ENCODE measurements at regions not wholly inside any gene's neighbourhood (a gene's known extent, or its start where the extent isn't known, plus 50 kb on each side); places are given as distances from the start of the nearest gene placed in this dataset.

GRCh38 chr4:180668732-180669131, 1574.5 kb upstream of the TENM3 start:
- no peak for TF ChIP-seq CTCF (conservative IDR thresholded peaks at IDR 0.05)
- TF ChIP-seq ZFX (IDR thresholded peaks at IDR 0.05), result no peak

Measured in C4-2B (cell line).